RWPE2 (cell line): ENCODE measurements at regions not wholly inside any gene's neighbourhood (a gene's known extent, or its start where the extent isn't known, plus 50 kb on each side); places are given as distances from the start of the nearest gene placed in this dataset.

Source experiments
- ATAC-seq: fragments of 200-7000 bp; cut with Tn5 transposase; 3 replicates; pipeline ENCODE4 v1.9.1; 2021; ENCODE audit warnings: low read depth
- DNase-seq: peaks from one replicate; pipeline ENCODE4 v3.0.0-alpha.2; 2020; ENCODE audit warnings: low spot score
- H3K27ac ChIP-seq: fragments of 450-650 bp; 2 replicates; pipeline ENCODE4 v1.5.1; 2017; ENCODE audit warnings: mild to moderate bottlenecking; ENCODE audit not compliant: poor library complexity, severe bottlenecking
- H3K27me3 ChIP-seq: fragments of 250-450 bp; sonication (Bioruptor Pico); 2 replicates; pipeline ENCODE4 v1.5.1; 2021; ENCODE audit warnings: mild to moderate bottlenecking, moderate library complexity; ENCODE audit not compliant: insufficient read depth, poor library complexity, severe bottlenecking
- H3K36me3 ChIP-seq: fragments of 250-450 bp; sonication (Bioruptor Pico); 2 replicates; pipeline ENCODE4 v1.5.1; 2020; ENCODE audit warnings: low read depth, mild to moderate bottlenecking, moderate library complexity
- H3K4me1 ChIP-seq: fragments of 250-450 bp; sonication (Bioruptor Pico); 2 replicates; pipeline ENCODE4 v1.5.1; 2021; ENCODE audit warnings: mild to moderate bottlenecking, moderate library complexity; ENCODE audit not compliant: insufficient read depth, poor library complexity, severe bottlenecking
- H3K4me3 ChIP-seq: fragments of 250-450 bp; sonication (Bioruptor Pico); 2 replicates; pipeline ENCODE4 v1.5.1; 2021; ENCODE audit warnings: mild to moderate bottlenecking, moderate library complexity; ENCODE audit not compliant: severe bottlenecking
- H3K9me3 ChIP-seq: fragments of 250-450 bp; sonication (Bioruptor Pico); 2 replicates; pipeline ENCODE4 v1.5.1; 2021; ENCODE audit warnings: mild to moderate bottlenecking, moderate library complexity; ENCODE audit not compliant: severe bottlenecking
- CTCF ChIP-seq: fragments of 450-650 bp; IDR thresholded peaks from one replicate; pipeline ENCODE4 v1.5.1; 2017; ENCODE audit warnings: mild to moderate bottlenecking, moderate library complexity; ENCODE audit not compliant: poor library complexity, severe bottlenecking

- no peak overlapping the region for H3K4me3 ChIP-seq
- H3K9me3 ChIP-seq: peaks cover 3% of the 10 kb centered on the region
- no peaks in the 10 kb centered on the region for H3K36me3 ChIP-seq
- no peak for TF ChIP-seq CTCF
- no peaks in the 10 kb centered on the region for H3K27me3 ChIP-seq
- no peaks in the 10 kb centered on the region for H3K4me1 ChIP-seq
- no peak overlapping the region for H3K27ac ChIP-seq
- DNase-seq (no peak), ATAC-seq (no peak)
These were observed 445.0 kb downstream of the SPRY1 start for GRCh38 chr4:123841447-123842121.

- no peak overlapping the region for H3K27ac ChIP-seq
- ATAC-seq: no peak
- H3K36me3 ChIP-seq: no peaks in the 10 kb centered on the region
- no peak for DNase-seq
- no peaks in the 10 kb centered on the region for H3K4me1 ChIP-seq
- H3K4me3 ChIP-seq: no peak overlapping the region
- H3K27me3 ChIP-seq: no peaks in the 10 kb centered on the region
- no peak for TF ChIP-seq CTCF
- H3K9me3 ChIP-seq: no peaks in the 10 kb centered on the region
These were observed 446.5 kb downstream of the SPRY1 start for GRCh38 chr4:123843137-123843536.

GRCh38 chr4:123844374-123844773 is 447.8 kb downstream of the SPRY1 start:
- no peaks in the 10 kb centered on the region for H3K36me3 ChIP-seq
- H3K27me3 ChIP-seq: no peaks in the 10 kb centered on the region
- TF ChIP-seq CTCF: no peak
- H3K27ac ChIP-seq: no peak overlapping the region
- DNase-seq (no peak), ATAC-seq (no peak)
- no peak overlapping the region for H3K4me3 ChIP-seq
- no peaks in the 10 kb centered on the region for H3K9me3 ChIP-seq
- no peaks in the 10 kb centered on the region for H3K4me1 ChIP-seq

- TF ChIP-seq CTCF: no peak
These were observed 449.5 kb downstream of the SPRY1 start for GRCh38 chr4:123846092-123846491.

GRCh38 chr4:123846561-123846960 is 450.0 kb downstream of the SPRY1 start:
- ATAC-seq: no peak
- Histone ChIP-seq H3K9me3 (no peaks in the 10 kb centered on the region), H3K27ac (no peak overlapping the region), H3K27me3 (no peaks in the 10 kb centered on the region), H3K4me3 (no peak overlapping the region), H3K36me3 (no peaks in the 10 kb centered on the region), H3K4me1 (no peaks in the 10 kb centered on the region)
- no peak for TF ChIP-seq CTCF
- no peak for DNase-seq

More at GRCh38 chr4:123846092-123846491, 449.5 kb downstream of the SPRY1 start:
- DNase-seq: no peak
- Histone ChIP-seq H3K36me3 (no peaks in the 10 kb centered on the region), H3K27me3 (no peaks in the 10 kb centered on the region), H3K9me3 (no peaks in the 10 kb centered on the region), H3K4me1 (no peaks in the 10 kb centered on the region), H3K4me3 (no peak overlapping the region), H3K27ac (no peak overlapping the region)
- ATAC-seq: no peak
